Adrenal gland (tissue), 9 donors: ENCODE measurements at regions not wholly inside any gene's neighbourhood (a gene's known extent, or its start where the extent isn't known, plus 50 kb on each side); places are given as distances from the start of the nearest gene placed in this dataset.

ENCODE experiments used
- DNase-seq, 7 donors: peaks; one replicate each; pipeline ENCODE4 v3.0.0-alpha.2; 2019 to 2020
- H3K27ac ChIP-seq, 5 donors: fragments of 200-600 bp; sonication (generic) in 4 of 5; 1 replicate in 3 of 5; 2 replicates in 2 of 5; pipeline versions ENCODE4 v1.5.1 to v1.8.0; 2016 to 2020; ENCODE audit warnings: mild to moderate bottlenecking in 1 of 5
- H3K27me3 ChIP-seq: fragments of 200-600 bp; 2 replicates; pipeline ENCODE4 v1.8.0; 2021
- H3K36me3 ChIP-seq, 2 donors: fragments of 200-600 bp; replicated peaks in 1 of 2; 1 replicate in 1 of 2; 2 replicates in 1 of 2; pipeline versions ENCODE4 v1.5.1 to v1.8.0; 2018 to 2022
- H3K4me1 ChIP-seq, 2 donors: fragments of 200-600 bp; replicated peaks in 1 of 2; 1 replicate in 1 of 2; 2 replicates in 1 of 2; pipeline versions ENCODE4 v1.5.1 to v1.8.0; 2018 to 2021
- H3K4me3 ChIP-seq, 4 donors: fragments of 200-600 bp; sonication (generic) in 3 of 4; one replicate each; pipeline ENCODE4 v1.5.1; 2016 to 2018
- H3K9me3 ChIP-seq, 3 donors: fragments of 200-600 bp; sonication (generic) in 1 of 3; replicated peaks in 1 of 3; 1 replicate in 2 of 3; 2 replicates in 1 of 3; pipeline versions ENCODE4 v1.5.1 to v1.8.0; 2016 to 2021
- CTCF ChIP-seq, 6 experiments: fragments of 450-650 bp in 4 of 6; fragments of 200-600 bp in 2 of 6; sonication (generic) in 1 of 6; IDR thresholded peaks; 1 replicate in 5 of 6; 2 replicates in 1 of 6; pipeline versions ENCODE4 v1.5.1 to v1.8.0; 2016 to 2021; ENCODE audit warnings: antibody characterized with exemption in 6 of 6, mild to moderate bottlenecking in 2 of 6, moderate library complexity in 1 of 6
- POLR2A ChIP-seq, 2 donors: fragments of 450-650 bp; IDR thresholded peaks; one replicate each; pipeline ENCODE4 v1.6.1; 2017; ENCODE audit warnings: antibody characterized with exemption in 2 of 2, mild to moderate bottlenecking in 2 of 2, moderate library complexity in 1 of 2
- WGBS, 4 donors: extraction: QIAGEN DNeasy Blood & Tissue Kit in 2 of 4; methylation state at CpG; one replicate each; pipeline versions ENCODE4 v1.1.5 to v1.1.7; 2013 to 2017; 5-methylcytosine and 5-hydroxymethylcytosine counted together
- intact Hi-C, 2 donors: fragments of 100-400 bp; cut with DNase I; formaldehyde crosslinking; loops; one replicate each; pipeline versions ENCODE4 v1.14.1 to v1.15.0; 2022 to 2023
- donor health status: healthy with polysubstance abuse.
- donor health status: Bipolar disorder and iron deficiency.
- donor health status: DM: yes; HTN: yes; CAD: no.
- donor health status: DM: no; HTN: no; CAD: no.
- donor health status: DM: no; HTN: no; CAD: no.

- peak in 5 of 7 donors; percentile 33 to 57 (median 50) for DNase-seq
- Histone ChIP-seq H3K9me3 (no peaks in the 10 kb centered on the region), H3K36me3 (no peaks in the 10 kb centered on the region), H3K4me3 (no peak overlapping the region), H3K27ac (no peak overlapping the region), H3K4me1 (peaks cover 15 to 16% of the 10 kb centered on the region in 2 donors), H3K27me3 (no peaks in the 10 kb centered on the region)
- 84 to 91% (median 88%) methylated on average over 7 to 8 of the region's 8 CpGs for WGBS, 4 donors
- intact Hi-C loops: no loop called here
- TF ChIP-seq POLR2A (IDR thresholded peaks at IDR 0.05): no peak
- TF ChIP-seq CTCF (IDR thresholded peaks at IDR 0.05): no peak
These were observed 183.8 kb upstream of the THBS1 start for GRCh38 chr15:39396979-39397615.

- Histone ChIP-seq H3K27ac (no peak overlapping the region), H3K36me3 (no peaks in the 10 kb centered on the region), H3K4me3 (no peak overlapping the region), H3K27me3 (no peaks in the 10 kb centered on the region), H3K4me1 (peaks cover 11 to 15% of the 10 kb centered on the region in 2 donors), H3K9me3 (no peaks in the 10 kb centered on the region)
- intact Hi-C loops: no loop called here
- no peak for TF ChIP-seq CTCF (IDR thresholded peaks at IDR 0.05)
- no peak for TF ChIP-seq POLR2A (IDR thresholded peaks at IDR 0.05)
- no peak for DNase-seq
- WGBS, 4 donors: 98 to 100% (median 99%) methylated on average over 3 of the region's 3 CpGs
These were observed 183.0 kb upstream of the THBS1 start for GRCh38 chr15:39397883-39398282.

- no peak overlapping the region for H3K4me3 ChIP-seq
- H3K4me1 ChIP-seq: peaks cover 4 to 6% of the 10 kb centered on the region in 2 donors
- no peaks in the 10 kb centered on the region for H3K36me3 ChIP-seq
- H3K9me3 ChIP-seq: no peaks in the 10 kb centered on the region
- WGBS, 4 donors: 97 to 99% (median 98%) methylated on average over 2 of the region's 2 CpGs
- H3K27me3 ChIP-seq: no peaks in the 10 kb centered on the region
- no peak overlapping the region for H3K27ac ChIP-seq
- intact Hi-C loops: no loop called here
- no peak for DNase-seq
- TF ChIP-seq POLR2A (IDR thresholded peaks at IDR 0.05): no peak
- TF ChIP-seq CTCF (IDR thresholded peaks at IDR 0.05): no peak
These were observed 181.3 kb upstream of the THBS1 start for GRCh38 chr15:39399600-39399999.

- intact Hi-C loops: no loop called here
- H3K27me3 ChIP-seq: no peaks in the 10 kb centered on the region
- H3K4me3 ChIP-seq: no peak overlapping the region
- no peaks in the 10 kb centered on the region for H3K36me3 ChIP-seq
- no peak overlapping the region for H3K27ac ChIP-seq
- H3K4me1 ChIP-seq: peaks cover 0 to 2% of the 10 kb centered on the region in 2 donors
- WGBS, 4 donors: 92 to 100% (median 96%) methylated on average over 1 of the region's 1 CpG
- no peak for DNase-seq
- no peaks in the 10 kb centered on the region for H3K9me3 ChIP-seq
- TF ChIP-seq POLR2A (IDR thresholded peaks at IDR 0.05): no peak
- no peak for TF ChIP-seq CTCF (IDR thresholded peaks at IDR 0.05)
These were observed 180.9 kb upstream of the THBS1 start for GRCh38 chr15:39400002-39400401.
